Liver (tissue), 8 donors: ENCODE measurements at regions not wholly inside any gene's neighbourhood (a gene's known extent, or its start where the extent isn't known, plus 50 kb on each side); places are given as distances from the start of the nearest gene placed in this dataset.

ENCODE experiments used
- DNase-seq: peaks from one replicate; pipeline ENCODE4 v3.0.0-alpha.2; 2017; ENCODE audit warnings: low spot score
- H3K27ac ChIP-seq, 2 donors: one replicate each; pipeline ENCODE4 v1.7.0; 2013; ENCODE audit warnings: inconsistent platforms in 2 of 2, low read length in 2 of 2, control low read depth in 1 of 2, low read depth in 1 of 2, mild to moderate bottlenecking in 1 of 2
- H3K27me3 ChIP-seq, 4 donors: one replicate each; pipeline versions ENCODE4 v1.6.1 to v1.7.0; 2013; ENCODE audit warnings: low read length in 3 of 4, inconsistent platforms in 1 of 4, mild to moderate bottlenecking in 1 of 4, moderate library complexity in 1 of 4; ENCODE audit not compliant: control insufficient read depth in 4 of 4, insufficient read depth in 4 of 4
- H3K36me3 ChIP-seq, 4 donors: one replicate each; pipeline versions ENCODE4 v1.6.1 to v1.7.0; 2013; ENCODE audit warnings: low read length in 3 of 4, mild to moderate bottlenecking in 3 of 4, low read depth in 1 of 4, moderate library complexity in 1 of 4; ENCODE audit not compliant: control insufficient read depth in 4 of 4, insufficient read depth in 3 of 4
- H3K4me1 ChIP-seq, 4 donors: one replicate each; pipeline versions ENCODE4 v1.6.1 to v1.7.0; 2013; ENCODE audit warnings: low read length in 3 of 4, mild to moderate bottlenecking in 3 of 4, moderate library complexity in 1 of 4; ENCODE audit not compliant: control insufficient read depth in 4 of 4, insufficient read depth in 4 of 4
- H3K4me3 ChIP-seq, 3 donors: one replicate each; pipeline versions ENCODE4 v1.6.1 to v1.7.0; 2013; ENCODE audit warnings: low read length in 3 of 3, control low read depth in 1 of 3, low read depth in 1 of 3, mild to moderate bottlenecking in 1 of 3
- H3K9ac ChIP-seq, 2 donors: one replicate each; pipeline ENCODE4 v1.7.0; 2013; ENCODE audit warnings: low read length in 2 of 2, mild to moderate bottlenecking in 2 of 2, moderate library complexity in 2 of 2, control low read depth in 1 of 2, low read depth in 1 of 2
- H3K9me3 ChIP-seq, 4 donors: one replicate each; pipeline versions ENCODE4 v1.6.1 to v1.7.0; 2013; ENCODE audit warnings: low read length in 3 of 4; ENCODE audit not compliant: control insufficient read depth in 4 of 4
- ATF3 ChIP-seq: IDR thresholded peaks from 2 replicates; pipeline ENCODE4 v1.6.1; 2016; ENCODE audit warnings: antibody characterized with exemption
- CTCF ChIP-seq: fragments of 150-350 bp; IDR thresholded peaks from 2 replicates; pipeline ENCODE4 v1.5.1; 2017; ENCODE audit warnings: improper control_type of control experiment, low read depth, low read length; ENCODE audit not compliant: missing input control
- EGR1 ChIP-seq, 2 donors: IDR thresholded peaks; 2 replicates each; pipeline ENCODE4 v1.6.1; 2016 to 2018; ENCODE audit warnings: antibody characterized with exemption in 2 of 2, low read depth in 2 of 2
- FOXA1 ChIP-seq: IDR thresholded peaks from 2 replicates; pipeline ENCODE4 v1.6.1; 2016; ENCODE audit warnings: antibody characterized with exemption
- FOXA2 ChIP-seq: IDR thresholded peaks from 2 replicates; pipeline ENCODE4 v1.6.1; 2016; ENCODE audit warnings: antibody characterized with exemption
- GABPA ChIP-seq, 2 donors: IDR thresholded peaks in 1 of 2; conservative IDR thresholded peaks in 1 of 2; 2 replicates each; pipeline ENCODE4 v1.6.1; 2016; ENCODE audit warnings: antibody characterized with exemption in 2 of 2, mild to moderate bottlenecking in 1 of 2, moderate library complexity in 1 of 2
- HNF4A ChIP-seq, 2 donors: conservative IDR thresholded peaks; 2 replicates each; pipeline ENCODE4 v1.6.1; 2016; ENCODE audit warnings: antibody characterized with exemption in 2 of 2, mild to moderate bottlenecking in 2 of 2
- HNF4G ChIP-seq: IDR thresholded peaks from 2 replicates; pipeline ENCODE4 v1.6.1; 2016; ENCODE audit warnings: antibody characterized with exemption
- JUND ChIP-seq, 2 donors: IDR thresholded peaks; 2 replicates each; pipeline ENCODE4 v1.6.1; 2016; ENCODE audit warnings: antibody characterized with exemption in 2 of 2
- MAX ChIP-seq: IDR thresholded peaks from 2 replicates; pipeline ENCODE4 v1.6.1; 2016; ENCODE audit warnings: antibody characterized with exemption
- NR2F2 ChIP-seq: IDR thresholded peaks from 2 replicates; pipeline ENCODE4 v1.6.1; 2016; ENCODE audit warnings: antibody characterized with exemption
- RAD21 ChIP-seq, 2 donors: IDR thresholded peaks; 2 replicates each; pipeline ENCODE4 v1.6.1; 2016; ENCODE audit warnings: antibody characterized with exemption in 2 of 2, mild to moderate bottlenecking in 2 of 2
- REST ChIP-seq: IDR thresholded peaks from 2 replicates; pipeline ENCODE4 v1.6.1; 2016; ENCODE audit warnings: antibody characterized with exemption, mild to moderate bottlenecking
- SP1 ChIP-seq: IDR thresholded peaks from 2 replicates; pipeline ENCODE4 v1.6.1; 2018; ENCODE audit warnings: antibody characterized with exemption, mild to moderate bottlenecking
- TAF1 ChIP-seq: conservative IDR thresholded peaks from 2 replicates; pipeline ENCODE4 v1.6.1; 2016; ENCODE audit warnings: antibody characterized with exemption, mild to moderate bottlenecking
- YY1 ChIP-seq: IDR thresholded peaks from 2 replicates; pipeline ENCODE4 v1.6.1; 2016; ENCODE audit warnings: antibody characterized with exemption, mild to moderate bottlenecking
- WGBS: extraction: QIAGEN DNeasy Blood & Tissue Kit; methylation state at CpG from one replicate; pipeline ENCODE4 v1.1.7; 2013; 5-methylcytosine and 5-hydroxymethylcytosine counted together
- donor health status: healthy.
- donor health status: healthy.
- donor health status: healthy.
- donor health status: healthy.
- donor health status: healthy.

GRCh38 chr7:10579561-10579960, 394.1 kb upstream of the PHF14 start (continued):
- no peak for TF ChIP-seq TAF1

GRCh38 chr7:10584886-10585285, 388.8 kb upstream of the PHF14 start:
- no peak for DNase-seq
- no peak overlapping the region for H3K9ac ChIP-seq
- H3K9me3 ChIP-seq: no peaks in the 10 kb centered on the region
- TF ChIP-seq MAX (no peak), EGR1 (IDR thresholded peaks at IDR 0.05; ENCODE audit: low read depth in 2 of 2) (no peak), HNF4A (conservative IDR thresholded peaks at IDR 0.05) (no peak), FOXA1 (no peak), JUND (IDR thresholded peaks at IDR 0.05) (no peak), GABPA (IDR thresholded peaks at IDR 0.05 in 1 of 2, conservative IDR thresholded peaks at IDR 0.05 in 1 of 2) (no peak)
- WGBS: 55% methylated on average over 4 of the region's 4 CpGs
- H3K27me3 ChIP-seq: no peaks in the 10 kb centered on the region
- no peak overlapping the region for H3K27ac ChIP-seq
- H3K4me1 ChIP-seq: no peaks in the 10 kb centered on the region
- H3K4me3 ChIP-seq: no peak overlapping the region
- no peaks in the 10 kb centered on the region for H3K36me3 ChIP-seq

GRCh38 chr7:10588084-10588483, 385.6 kb upstream of the PHF14 start:
- Histone ChIP-seq H3K9ac (no peak overlapping the region), H3K27ac (no peak overlapping the region), H3K4me1 (no peaks in the 10 kb centered on the region), H3K9me3 (peaks cover 0 to 3% (median 0%) of the 10 kb centered on the region in 4 donors), H3K27me3 (peaks cover 0 to 3% (median 0%) of the 10 kb centered on the region in 4 donors), H3K36me3 (no peaks in the 10 kb centered on the region), H3K4me3 (no peak overlapping the region)
- TF ChIP-seq REST (no peak), SP1 (no peak), FOXA2 (no peak)
- no peak for DNase-seq
- WGBS: 75% methylated on average over 1 of the region's 1 CpG

- Histone ChIP-seq H3K27ac (no peak overlapping the region), H3K36me3 (no peaks in the 10 kb centered on the region), H3K4me1 (no peaks in the 10 kb centered on the region), H3K9me3 (peaks cover 0 to 3% (median 0%) of the 10 kb centered on the region in 4 donors), H3K9ac (no peak overlapping the region), H3K4me3 (no peak overlapping the region), H3K27me3 (peaks cover 0 to 3% (median 0%) of the 10 kb centered on the region in 4 donors)
- 71% methylated on average over 2 of the region's 2 CpGs for WGBS
- no peak for DNase-seq
- TF ChIP-seq SP1: no peak
- no peak for TF ChIP-seq MAX
- TF ChIP-seq HNF4A (conservative IDR thresholded peaks at IDR 0.05): no peak
- TF ChIP-seq NR2F2: no peak
- TF ChIP-seq FOXA2: no peak
- TF ChIP-seq FOXA1: no peak
- no peak for TF ChIP-seq TAF1
- no peak for TF ChIP-seq GABPA (IDR thresholded peaks at IDR 0.05 in 1 of 2, conservative IDR thresholded peaks at IDR 0.05 in 1 of 2)
- TF ChIP-seq YY1: no peak
- TF ChIP-seq REST: no peak
- TF ChIP-seq RAD21 (IDR thresholded peaks at IDR 0.05): no peak
- TF ChIP-seq ATF3: no peak
- no peak for TF ChIP-seq CTCF
- TF ChIP-seq HNF4G: no peak
- no peak for TF ChIP-seq EGR1 (IDR thresholded peaks at IDR 0.05; ENCODE audit: low read depth in 2 of 2)
These were observed 381.1 kb upstream of the PHF14 start for GRCh38 chr7:10592604-10593003.
